ENCODE measurements at regions not wholly inside any gene's neighbourhood (a gene's known extent, or its start where the extent isn't known, plus 50 kb on each side); places are given as distances from the start of the nearest gene placed in this dataset.

- H3K4me1 ChIP-seq: peaks cover 6 to 29% (median 10%) of the 10 kb centered on the region in 3 donors
- peaks cover 0 to 16% (median 0%) of the 10 kb centered on the region in 3 donors for H3K9me3 ChIP-seq
- H3K36me3 ChIP-seq: no peaks in the 10 kb centered on the region
- H3K27ac ChIP-seq: peak overlapping the region; percentile 31 to 81 (median 73)
- no peak for ATAC-seq
- no peaks in the 10 kb centered on the region for H3K27me3 ChIP-seq
- TF ChIP-seq EP300 (IDR thresholded peaks at IDR 0.05) (no peak), POLR2A (IDR thresholded peaks at IDR 0.05) (no peak)
- H3K4me3 ChIP-seq: no peak overlapping the region
Measured at GRCh38 chr6:140538926-140539325, 1164.5 kb upstream of the CITED2 start.

DNA sequence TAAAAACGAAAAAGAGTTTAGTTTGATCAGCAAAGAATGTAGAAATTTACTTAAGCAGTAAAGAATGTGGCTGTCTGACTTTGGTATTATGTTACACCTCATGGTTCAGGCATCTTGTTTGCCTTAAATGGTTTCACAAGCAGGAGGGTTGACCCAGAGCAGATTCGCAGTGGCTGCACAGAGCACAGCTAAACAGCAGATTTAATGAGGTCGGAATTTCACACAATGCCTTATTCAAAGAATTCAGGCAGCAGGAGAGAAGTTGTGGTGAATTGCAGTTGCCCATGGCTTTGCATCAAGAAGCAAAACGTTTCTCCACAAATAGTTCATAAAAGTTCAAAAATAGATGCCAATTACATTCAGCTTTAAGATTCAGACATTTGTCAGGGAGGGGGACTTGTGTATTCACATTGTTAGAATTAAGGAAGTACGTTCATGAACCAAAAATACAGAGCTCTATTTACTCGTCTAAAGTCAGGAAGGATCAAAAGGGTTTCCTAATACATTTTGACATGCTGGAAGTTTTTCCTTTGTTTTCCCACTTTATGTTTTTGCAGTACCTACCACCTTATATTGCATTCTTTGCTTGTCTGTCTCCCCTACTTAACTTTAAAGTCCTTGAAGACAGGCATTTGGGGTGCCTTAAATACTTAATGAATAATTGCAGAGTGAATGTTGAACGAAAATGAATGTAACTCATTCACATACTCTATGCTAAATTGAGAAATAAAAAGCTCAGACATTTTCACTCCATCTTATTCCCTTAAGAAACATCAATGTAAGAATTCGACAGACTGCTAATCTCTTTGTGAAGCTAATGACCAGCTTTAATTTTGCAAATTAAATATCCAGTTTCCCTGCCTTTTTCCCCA, 1163.6 kb upstream of the CITED2 start:
- no peak overlapping the region for H3K4me3 ChIP-seq
- peak overlapping the region; percentile 70 to 81 (median 76) for H3K27ac ChIP-seq
- no peaks in the 10 kb centered on the region for H3K27me3 ChIP-seq
- H3K9me3 ChIP-seq: peaks cover 0 to 16% (median 0%) of the 10 kb centered on the region in 3 donors
- peak; percentile 87 for ATAC-seq
- no peaks in the 10 kb centered on the region for H3K36me3 ChIP-seq
- 10 to 12% methylated on average over 8 of the region's 8 CpGs for WGBS, 2 donors (ENCODE audit: low coverage in 1 of 2)
- peaks cover 6 to 28% (median 10%) of the 10 kb centered on the region in 3 donors for H3K4me1 ChIP-seq
- TF ChIP-seq POLR2AphosphoS5 (IDR thresholded peaks at IDR 0.05): peak; percentile 45
- TF ChIP-seq POLR2A (IDR thresholded peaks at IDR 0.05): no peak
- TF ChIP-seq, protein P1, sequence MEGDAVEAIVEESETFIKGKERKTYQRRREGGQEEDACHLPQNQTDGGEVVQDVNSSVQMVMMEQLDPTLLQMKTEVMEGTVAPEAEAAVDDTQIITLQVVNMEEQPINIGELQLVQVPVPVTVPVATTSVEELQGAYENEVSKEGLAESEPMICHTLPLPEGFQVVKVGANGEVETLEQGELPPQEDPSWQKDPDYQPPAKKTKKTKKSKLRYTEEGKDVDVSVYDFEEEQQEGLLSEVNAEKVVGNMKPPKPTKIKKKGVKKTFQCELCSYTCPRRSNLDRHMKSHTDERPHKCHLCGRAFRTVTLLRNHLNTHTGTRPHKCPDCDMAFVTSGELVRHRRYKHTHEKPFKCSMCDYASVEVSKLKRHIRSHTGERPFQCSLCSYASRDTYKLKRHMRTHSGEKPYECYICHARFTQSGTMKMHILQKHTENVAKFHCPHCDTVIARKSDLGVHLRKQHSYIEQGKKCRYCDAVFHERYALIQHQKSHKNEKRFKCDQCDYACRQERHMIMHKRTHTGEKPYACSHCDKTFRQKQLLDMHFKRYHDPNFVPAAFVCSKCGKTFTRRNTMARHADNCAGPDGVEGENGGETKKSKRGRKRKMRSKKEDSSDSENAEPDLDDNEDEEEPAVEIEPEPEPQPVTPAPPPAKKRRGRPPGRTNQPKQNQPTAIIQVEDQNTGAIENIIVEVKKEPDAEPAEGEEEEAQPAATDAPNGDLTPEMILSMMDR (IDR thresholded peaks at IDR 0.05): no peak
- no peak for TF ChIP-seq EP300 (IDR thresholded peaks at IDR 0.05)

DNA sequence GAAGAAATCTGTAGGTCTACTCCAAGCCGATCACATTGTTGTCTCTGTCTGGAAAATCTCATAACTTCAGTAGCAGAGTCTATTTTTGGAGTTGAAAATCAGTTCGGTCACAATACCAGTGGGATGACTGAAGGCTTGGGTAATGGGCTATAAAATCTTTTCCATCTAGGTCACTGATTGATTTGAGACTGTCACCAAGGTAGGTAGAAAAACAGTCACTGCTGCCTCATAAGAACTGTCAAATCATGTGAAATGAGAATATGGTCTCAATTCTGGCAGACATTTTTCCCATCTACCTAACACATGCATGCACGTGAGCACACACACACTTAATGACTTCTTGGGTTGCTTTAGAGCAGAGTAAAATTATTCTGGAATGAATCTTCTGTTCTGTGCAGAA, 1162.8 kb upstream of the CITED2 start:
- Histone ChIP-seq H3K9me3 (peaks cover 0 to 16% (median 0%) of the 10 kb centered on the region in 3 donors), H3K36me3 (no peaks in the 10 kb centered on the region), H3K27me3 (no peaks in the 10 kb centered on the region), H3K4me1 (peaks cover 6 to 24% (median 10%) of the 10 kb centered on the region in 3 donors), H3K27ac (peak overlapping the region; percentile 70 to 81 (median 76)), H3K4me3 (no peak overlapping the region)
- WGBS, 2 donors (ENCODE audit: low coverage in 1 of 2): 34 to 42% methylated on average over 3 of the region's 3 CpGs
- TF ChIP-seq EP300 (IDR thresholded peaks at IDR 0.05): no peak
- TF ChIP-seq POLR2A (IDR thresholded peaks at IDR 0.05): no peak
- peak; percentile 40 for ATAC-seq

GRCh38 chr6:140535511-140535910, 1161.1 kb upstream of the CITED2 start:
- Histone ChIP-seq H3K27ac (no peak overlapping the region), H3K9me3 (peaks cover 0 to 16% (median 0%) of the 10 kb centered on the region in 3 donors), H3K27me3 (no peaks in the 10 kb centered on the region), H3K4me1 (peaks cover 6 to 24% (median 10%) of the 10 kb centered on the region in 3 donors), H3K4me3 (no peak overlapping the region), H3K36me3 (no peaks in the 10 kb centered on the region)
- TF ChIP-seq POLR2AphosphoS5 (IDR thresholded peaks at IDR 0.05) (no peak), POLR2A (IDR thresholded peaks at IDR 0.05) (no peak), EP300 (IDR thresholded peaks at IDR 0.05) (no peak)
- TF ChIP-seq, protein P1 (IDR thresholded peaks at IDR 0.05): no peak
- 100% methylated on average over 1 of the region's 1 CpG for whole genome bisulfite sequencing, 2 donors (ENCODE audit: low coverage in 1 of 2)
- no peak for ATAC-seq

DNA sequence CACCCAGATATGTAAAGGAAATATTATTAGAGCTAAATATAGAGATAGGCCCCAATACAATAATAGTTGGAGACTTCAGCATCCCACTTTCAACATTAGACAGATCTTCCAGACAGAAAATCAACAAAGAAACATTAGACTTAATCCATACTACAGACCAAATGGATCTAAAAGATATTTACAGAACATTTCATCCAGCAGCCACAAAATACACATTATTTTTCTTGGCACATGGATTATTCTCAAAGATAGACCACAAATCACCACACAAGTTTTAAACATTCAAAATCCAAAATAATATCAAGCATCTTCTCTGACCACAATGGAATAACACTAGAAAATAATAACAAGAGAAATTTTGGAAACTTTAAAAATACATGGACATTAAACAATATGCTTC, 1159.1 kb upstream of the CITED2 start:
- Histone ChIP-seq H3K4me3 (no peak overlapping the region), H3K27ac (no peak overlapping the region), H3K36me3 (no peaks in the 10 kb centered on the region), H3K4me1 (peaks cover 6 to 17% (median 8%) of the 10 kb centered on the region in 3 donors), H3K27me3 (no peaks in the 10 kb centered on the region), H3K9me3 (peaks cover 0 to 16% (median 0%) of the 10 kb centered on the region in 3 donors)
- ATAC-seq: no peak
- TF ChIP-seq POLR2AphosphoS5 (IDR thresholded peaks at IDR 0.05) (no peak), POLR2A (IDR thresholded peaks at IDR 0.05) (no peak), EP300 (IDR thresholded peaks at IDR 0.05) (no peak)
- TF ChIP-seq, protein P1 (IDR thresholded peaks at IDR 0.05): no peak

GRCh38 chr6:140504776-140505175, 1130.3 kb upstream of the CITED2 start:
- TF ChIP-seq, protein P1 (IDR thresholded peaks at IDR 0.05): no peak
- TF ChIP-seq POLR2AphosphoS5 (IDR thresholded peaks at IDR 0.05) (no peak), EP300 (IDR thresholded peaks at IDR 0.05) (no peak), POLR2A (IDR thresholded peaks at IDR 0.05) (no peak)
- no peaks in the 10 kb centered on the region for H3K36me3 ChIP-seq
- H3K27ac ChIP-seq: no peak overlapping the region
- H3K27me3 ChIP-seq: no peaks in the 10 kb centered on the region
- H3K4me3 ChIP-seq: no peak overlapping the region
- no peak for ATAC-seq
- no peaks in the 10 kb centered on the region for H3K9me3 ChIP-seq
- no peaks in the 10 kb centered on the region for H3K4me1 ChIP-seq
- 68 to 92% methylated on average over 1 of the region's 1 CpG for WGBS, 2 donors (ENCODE audit: low coverage in 1 of 2)
